Lower lobe of right lung (tissue), 2 donors: ENCODE measurements at regions not wholly inside any gene's neighbourhood (a gene's known extent, or its start where the extent isn't known, plus 50 kb on each side); places are given as distances from the start of the nearest gene placed in this dataset.

Source experiments
- ATAC-seq, 2 donors: fragments of 200-7000 bp; cut with Tn5 transposase; one replicate each; pipeline ENCODE4 v1.9.1; 2020 to 2022; ENCODE audit warnings: mild to moderate bottlenecking in 2 of 2, moderate library complexity in 2 of 2
- DNase-seq: peaks from one replicate; pipeline ENCODE4 v3.0.0-alpha.2; 2020
- H3K27ac ChIP-seq: fragments of 200-600 bp; one replicate; pipeline ENCODE4 v1.8.0; 2022
- H3K27me3 ChIP-seq: fragments of 200-600 bp; one replicate; pipeline ENCODE4 v1.8.0; 2022; ENCODE audit warnings: low read depth
- H3K36me3 ChIP-seq: fragments of 200-600 bp; one replicate; pipeline ENCODE4 v1.8.0; 2022; ENCODE audit warnings: mild to moderate bottlenecking
- H3K4me1 ChIP-seq: fragments of 200-600 bp; one replicate; pipeline ENCODE4 v1.8.0; 2022
- H3K4me3 ChIP-seq: fragments of 200-600 bp; one replicate; pipeline ENCODE4 v1.8.0; 2022; ENCODE audit warnings: mild to moderate bottlenecking
- H3K9me3 ChIP-seq: fragments of 200-600 bp; one replicate; pipeline ENCODE4 v1.8.0; 2022
- CTCF ChIP-seq: fragments of 200-600 bp; IDR thresholded peaks from one replicate; pipeline ENCODE4 v1.8.0; 2022; ENCODE audit warnings: antibody characterized with exemption, mild to moderate bottlenecking
- intact Hi-C: fragments of 100-400 bp; cut with DNase I; formaldehyde crosslinking; loops from one replicate; pipeline ENCODE4 v1.11.0; 2022
- donor health status: DM: no; HTN: yes; CAD: no; lungs with severe emphysema.

- no peak for TF ChIP-seq CTCF
- intact Hi-C loops = no loop called here
Observed at GRCh38 chrY:14472421-14472820, 51.9 kb upstream of the NLGN4Y start.

GRCh38 chrY:14473320-14473719 lies 51.0 kb upstream of the NLGN4Y start:
- intact Hi-C loops = no loop called here
- Histone ChIP-seq H3K36me3 (no peaks in the 10 kb centered on the region), H3K4me3 (no peak overlapping the region), H3K27ac (no peak overlapping the region), H3K27me3 (no peaks in the 10 kb centered on the region), H3K9me3 (no peaks in the 10 kb centered on the region), H3K4me1 (no peaks in the 10 kb centered on the region)
- ATAC-seq (no peak), DNase-seq (no peak)
- no peak for TF ChIP-seq CTCF

More at GRCh38 chrY:14472421-14472820, 51.9 kb upstream of the NLGN4Y start:
- H3K27me3 ChIP-seq = no peaks in the 10 kb centered on the region
- H3K9me3 ChIP-seq = no peaks in the 10 kb centered on the region
- no peak overlapping the region for H3K4me3 ChIP-seq
- H3K27ac ChIP-seq = no peak overlapping the region
- ATAC-seq (no peak), DNase-seq (no peak)
- H3K4me1 ChIP-seq = no peaks in the 10 kb centered on the region
- H3K36me3 ChIP-seq = no peaks in the 10 kb centered on the region
